ENCODE measurements at regions not wholly inside any gene's neighbourhood (a gene's known extent, or its start where the extent isn't known, plus 50 kb on each side); places are given as distances from the start of the nearest gene placed in this dataset.

GRCh38 chr2:12199491-12200211 lies 453.2 kb downstream of the LPIN1 start:
- intact Hi-C loops (cut with micrococcal nuclease): no loop called here

DNA sequence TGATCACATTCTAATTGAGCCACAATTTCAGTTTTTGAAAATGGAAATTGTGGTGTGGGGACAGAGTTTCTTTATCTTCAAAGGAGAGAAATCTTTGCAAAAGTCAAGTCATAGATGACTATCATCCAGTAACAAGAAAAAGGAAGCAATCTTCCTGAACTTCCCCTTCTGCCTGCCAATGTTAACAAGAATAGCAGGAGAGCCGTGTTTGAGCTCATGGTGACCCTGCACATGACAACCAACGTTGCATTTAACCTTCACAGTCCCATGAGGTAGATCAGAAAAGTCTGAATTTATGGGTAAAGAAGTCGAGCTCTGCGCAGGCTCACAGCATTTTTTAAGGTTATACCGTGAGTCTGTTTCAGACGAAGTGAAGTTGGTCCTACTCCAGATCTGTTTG lies 454.9 kb downstream of the LPIN1 start:
- intact Hi-C loops (cut with micrococcal nuclease): no loop called here

- intact Hi-C loops (cut with micrococcal nuclease): no loop called here
Observed at GRCh38 chr2:12202313-12203075, 456.1 kb downstream of the LPIN1 start.

DNA sequence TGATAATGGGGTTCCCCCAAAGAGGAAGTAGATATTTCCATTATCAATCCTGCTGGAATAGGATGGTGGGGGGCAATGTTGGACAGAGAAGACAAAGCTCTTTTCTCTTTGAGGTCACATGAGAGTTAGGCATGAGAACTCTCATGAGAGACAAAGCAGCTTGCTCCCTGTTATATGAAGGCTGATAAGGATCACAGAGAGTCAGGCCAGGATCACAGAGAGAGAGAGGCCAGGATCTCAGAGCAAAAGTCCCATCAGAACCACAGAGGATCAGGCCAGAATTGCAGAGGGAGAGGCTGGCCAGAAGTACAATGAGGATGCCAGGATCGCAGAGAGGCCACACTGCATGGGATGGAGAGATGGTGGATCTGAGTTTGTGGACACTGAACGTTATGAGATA lies 457.1 kb downstream of the LPIN1 start:
- intact Hi-C loops (cut with micrococcal nuclease): no loop called here

DNA sequence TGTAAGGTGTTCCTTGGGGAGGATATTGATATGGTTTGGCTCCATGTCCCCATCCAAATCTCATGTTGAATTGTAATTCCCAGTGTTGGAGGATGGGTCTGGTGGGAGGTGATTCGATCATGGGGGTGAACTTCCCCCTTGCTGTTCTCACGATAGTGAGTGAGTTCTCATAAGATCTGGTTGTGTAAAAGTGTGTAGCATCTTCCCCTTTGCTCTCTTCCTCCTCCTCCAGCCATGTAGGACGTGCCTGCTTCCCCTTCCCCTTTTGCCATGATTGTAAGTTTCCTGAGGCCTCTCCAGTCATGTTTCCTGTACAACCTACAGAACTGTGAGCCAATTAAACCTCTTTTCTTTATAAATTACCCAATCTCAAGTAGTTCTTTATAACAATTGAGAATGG lies 458.7 kb downstream of the LPIN1 start:
- intact Hi-C loops (cut with micrococcal nuclease): no loop called here

- intact Hi-C loops (cut with micrococcal nuclease): no loop called here
Observed at GRCh38 chr2:12207491-12207890, 461.1 kb downstream of the LPIN1 start.

GRCh38 chr2:12210016-12210933 lies 463.8 kb downstream of the LPIN1 start:
- intact Hi-C loops (cut with micrococcal nuclease): no loop called here

- intact Hi-C loops (cut with micrococcal nuclease): no loop called here
Observed at GRCh38 chr2:12211326-12212175, 465.1 kb downstream of the LPIN1 start.

DNA sequence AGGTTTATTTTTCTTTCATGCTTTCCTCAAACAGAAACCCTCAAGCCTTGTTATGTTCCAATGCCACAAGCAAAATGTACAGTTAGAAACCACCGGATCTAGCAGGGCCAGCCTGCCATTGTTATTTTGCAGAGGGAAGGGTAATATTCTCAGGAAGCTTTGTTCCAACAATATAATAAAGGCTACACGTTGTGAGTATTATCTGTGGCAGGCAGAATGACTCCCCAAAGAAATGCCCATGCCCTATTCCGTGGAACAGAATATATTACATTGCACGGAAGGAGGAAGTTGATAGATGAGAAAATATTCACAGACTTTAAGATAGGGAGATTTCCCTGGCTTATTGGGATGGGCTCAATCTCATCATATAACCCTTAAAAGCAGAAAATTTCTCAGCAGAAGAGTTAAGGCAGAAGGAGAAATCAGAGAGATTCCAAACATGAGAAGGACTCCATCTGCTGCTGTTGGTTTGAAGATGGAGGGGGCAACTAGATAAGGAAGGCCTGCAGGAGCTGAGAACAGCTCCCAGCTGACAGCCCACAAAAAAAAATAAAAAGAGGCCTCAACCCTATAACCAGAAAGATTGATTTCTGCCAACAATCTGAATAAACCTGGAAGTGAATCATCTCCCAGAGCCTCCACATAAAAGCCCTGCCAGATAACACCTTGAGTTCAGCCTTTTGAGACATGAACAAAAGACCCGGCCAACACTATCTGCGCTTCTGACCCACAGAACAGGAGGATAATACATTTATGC lies 466.6 kb downstream of the LPIN1 start:
- intact Hi-C loops (cut with micrococcal nuclease): no loop called here

- intact Hi-C loops (cut with micrococcal nuclease): no loop called here
Observed at GRCh38 chr2:12217175-12217574, 470.7 kb downstream of the LPIN1 start.

DNA sequence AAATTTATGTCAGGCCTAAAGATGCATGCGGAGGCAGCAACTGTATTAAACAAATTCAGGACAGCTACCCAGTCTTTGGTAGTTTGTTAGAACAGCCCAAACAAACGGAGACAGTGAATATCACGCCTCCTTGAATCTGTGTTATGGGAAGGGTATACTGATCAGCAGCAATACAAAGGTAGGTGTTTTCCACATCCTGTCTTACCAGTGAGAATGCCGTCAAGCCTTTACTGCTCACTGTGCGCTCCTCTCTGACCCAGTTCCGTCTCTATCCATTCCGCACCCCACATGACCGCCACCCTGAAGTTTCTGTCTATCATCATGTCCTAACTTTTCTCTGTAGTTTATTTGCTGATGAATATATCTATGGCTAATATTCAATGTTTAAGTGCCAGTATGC lies 473.3 kb downstream of the LPIN1 start:
- intact Hi-C loops (cut with micrococcal nuclease): no loop called here

DNA sequence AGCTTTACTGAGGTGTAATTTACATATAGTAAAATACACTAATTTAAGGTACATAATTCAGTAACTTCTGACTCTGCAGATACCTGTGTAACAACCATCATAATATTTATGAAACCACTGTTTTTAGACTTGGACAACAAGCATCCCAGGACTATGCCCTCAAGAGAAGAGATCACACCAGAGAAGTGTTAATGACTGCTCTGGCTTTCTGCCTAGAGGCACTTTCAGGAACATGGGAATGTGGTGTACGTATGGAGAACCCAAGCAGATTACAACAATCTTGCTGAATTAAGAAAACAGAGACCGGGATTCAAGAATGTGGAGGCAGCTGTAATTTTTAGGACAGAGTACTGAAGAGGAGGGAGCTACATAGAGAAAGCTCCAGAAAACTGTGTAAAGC lies 475.2 kb downstream of the LPIN1 start:
- intact Hi-C loops (cut with micrococcal nuclease): no loop called here

DNA sequence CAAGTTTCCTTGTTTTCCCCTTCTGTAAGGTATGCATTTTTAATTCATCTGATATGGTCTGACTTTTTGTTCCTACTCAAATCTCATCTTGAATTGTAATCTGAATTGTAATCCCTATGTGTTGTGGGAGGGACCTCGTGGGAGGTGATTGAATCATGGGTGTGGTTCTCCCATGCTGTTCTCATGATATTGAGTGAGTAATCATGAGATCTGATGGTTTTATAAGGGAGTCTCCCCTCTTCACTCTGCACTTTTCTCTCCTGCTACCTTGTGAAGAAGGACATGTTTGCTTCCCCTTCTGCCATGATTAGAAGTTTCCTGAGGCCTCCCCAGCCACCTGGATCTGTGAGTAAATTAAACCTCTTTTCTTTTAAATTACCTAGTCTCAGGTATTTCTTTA lies 476.1 kb downstream of the LPIN1 start:
- intact Hi-C loops (cut with micrococcal nuclease): no loop called here

- intact Hi-C loops (cut with micrococcal nuclease): no loop called here
Observed at GRCh38 chr2:12223732-12224131, 477.3 kb downstream of the LPIN1 start.

DNA sequence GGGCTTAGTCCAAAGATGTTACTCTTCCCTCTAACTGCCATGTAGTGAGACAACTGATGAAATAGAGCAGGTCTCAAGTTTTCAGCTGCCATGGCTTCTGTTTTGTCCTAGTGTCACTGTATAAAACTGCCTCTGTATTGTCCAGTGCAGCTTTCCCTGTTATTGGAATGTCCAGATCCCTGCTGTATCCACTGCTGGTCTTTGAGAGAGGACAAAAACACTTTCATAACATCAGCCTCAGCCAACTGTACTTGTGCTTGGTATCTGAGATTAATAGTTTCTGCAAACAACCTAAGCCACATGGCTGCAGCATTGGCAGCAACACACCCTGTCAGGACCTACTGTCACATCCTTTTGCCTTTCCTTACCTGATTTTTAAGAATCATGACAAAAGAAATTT lies 480.2 kb downstream of the LPIN1 start:
- intact Hi-C loops (cut with micrococcal nuclease): no loop called here

DNA sequence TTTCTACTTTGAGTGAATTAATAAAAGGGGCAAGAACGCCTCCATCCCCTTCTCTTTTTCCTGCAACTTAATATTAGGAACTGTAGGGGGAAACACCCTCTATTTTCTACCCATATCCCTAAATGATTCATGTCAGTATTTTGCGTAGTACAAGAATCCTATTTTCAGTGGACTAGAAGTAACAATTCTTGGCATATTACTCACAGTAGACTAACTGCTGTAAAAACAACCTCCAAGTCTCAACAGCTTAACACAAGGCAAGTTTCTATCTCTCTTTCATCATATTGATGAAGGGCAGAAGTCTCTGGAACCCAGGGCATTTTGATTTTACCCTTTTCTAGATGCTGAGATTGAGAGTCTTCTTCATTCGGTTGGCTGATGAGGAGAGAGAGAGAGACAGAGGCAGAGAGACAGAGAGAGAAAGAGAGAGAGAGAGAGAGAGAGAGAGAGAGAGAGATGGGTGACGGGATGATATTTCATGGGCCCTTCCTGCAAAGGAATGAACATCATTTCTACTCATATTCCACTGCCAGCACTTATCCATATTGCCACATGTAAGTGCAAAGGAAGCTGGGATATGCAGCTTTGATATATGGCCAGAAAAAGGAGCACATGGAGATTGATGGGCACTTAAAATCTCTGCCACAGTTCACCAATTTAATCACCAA lies 481.6 kb downstream of the LPIN1 start:
- intact Hi-C loops (cut with micrococcal nuclease): no loop called here

- intact Hi-C loops (cut with micrococcal nuclease): no loop called here
Observed at GRCh38 chr2:12231288-12231687, 484.9 kb downstream of the LPIN1 start.

- intact Hi-C loops (cut with micrococcal nuclease): no loop called here
Observed at GRCh38 chr2:12232876-12233275, 483.9 kb upstream of the TRIB2 start.

DNA sequence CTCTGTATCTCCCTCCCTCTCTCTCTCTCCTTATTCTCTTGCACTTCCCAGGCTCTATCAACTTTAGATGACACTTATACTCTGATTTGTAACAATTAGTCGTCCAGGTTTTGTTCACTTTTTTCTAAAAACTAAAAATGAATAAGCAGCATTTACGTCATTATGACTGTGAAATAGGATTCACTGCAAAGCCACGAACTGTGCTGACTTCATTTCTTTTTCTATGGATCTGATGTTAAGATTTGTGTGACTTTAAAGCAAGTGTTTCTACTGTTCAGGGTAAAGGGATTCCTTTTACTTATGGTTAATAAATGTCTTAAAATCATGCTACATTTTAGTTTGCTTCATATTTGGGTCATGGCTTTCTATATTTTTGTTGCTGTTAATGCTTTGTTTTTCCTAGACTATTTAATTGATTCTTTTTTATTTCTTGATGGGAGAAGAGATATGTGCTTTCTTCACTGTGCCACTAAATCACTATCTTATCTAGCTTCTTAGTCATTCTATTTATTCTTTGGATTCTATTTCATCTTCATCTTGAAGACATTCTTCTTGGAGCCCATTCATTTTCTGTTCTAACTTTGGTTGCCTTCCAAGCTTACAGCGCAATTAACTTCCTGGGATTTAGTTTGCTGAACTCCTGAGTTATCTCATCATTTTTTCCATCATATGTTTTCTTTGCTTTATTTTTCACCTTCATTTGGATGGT lies 480.4 kb upstream of the TRIB2 start:
- intact Hi-C loops (cut with micrococcal nuclease): no loop called here

Data from T-helper 2 cell treated with Interferon-gamma antibody and Interleukin-4, amounts not matched to agents 100 ng/mL and 5 ng/mL, for 36 hours (primary cell).